Stimulated activated CD4-positive, alpha-beta T cell treated with anti-CD3 and anti-CD28 coated beads, Interleukin-12 subunit alpha, Interleukin-12 subunit beta, amount 100 ng/mL, for 24 hours (primary cell): ENCODE measurements at regions not wholly inside any gene's neighbourhood (a gene's known extent, or its start where the extent isn't known, plus 50 kb on each side); places are given as distances from the start of the nearest gene placed in this dataset.
"Not testable (repeated sequence)": the region's sequence is repeated elsewhere in the genome, so short reads cannot be mapped to it uniquely, and the experiment has no call there.

Experiments
- DNase-seq, 2 experiments: peaks; one replicate each; pipeline ENCODE4 v3.0.0-alpha.2; 2020; ENCODE audit warnings: low read depth in 2 of 2

- DNase-seq = no peak
Measured at GRCh38 chr3:137300703-137301102, 342.9 kb downstream of the IL20RB start.

- no peak for DNase-seq
Measured at GRCh38 chr3:137304313-137305056, 346.7 kb downstream of the IL20RB start.

GRCh38 chr3:137324114-137324513 lies 366.3 kb downstream of the IL20RB start:
- no peak for DNase-seq

- no peak for DNase-seq
Measured at GRCh38 chr3:137325170-137325569, 367.4 kb downstream of the IL20RB start.

- no peak for DNase-seq
Measured at GRCh38 chr3:137325934-137326333, 368.2 kb downstream of the IL20RB start.

- no peak for DNase-seq
Measured at GRCh38 chr3:137329594-137329993, 371.8 kb downstream of the IL20RB start.

GRCh38 chr3:137330246-137330645 lies 372.5 kb downstream of the IL20RB start:
- no peak for DNase-seq

- DNase-seq = no peak
Measured at GRCh38 chr3:137332297-137332696, 374.5 kb downstream of the IL20RB start.

GRCh38 chr3:137335478-137335877 lies 377.7 kb downstream of the IL20RB start:
- DNase-seq = no peak

- DNase-seq = not testable (repeated sequence)
Measured at GRCh38 chr3:137338400-137338799, 380.6 kb downstream of the IL20RB start.

- DNase-seq = no peak
Measured at GRCh38 chr3:137343283-137343682, 385.5 kb downstream of the IL20RB start.

GRCh38 chr3:137347132-137347531 lies 389.3 kb downstream of the IL20RB start:
- DNase-seq = no peak

- DNase-seq = no peak
Measured at GRCh38 chr3:137347817-137348368, 390.1 kb downstream of the IL20RB start.

- DNase-seq = no peak
Measured at GRCh38 chr3:137348936-137349335, 391.2 kb downstream of the IL20RB start.

GRCh38 chr3:137349557-137350348 lies 392.0 kb downstream of the IL20RB start:
- DNase-seq = no peak

GRCh38 chr3:137360531-137361201 lies 402.9 kb downstream of the IL20RB start:
- no peak for DNase-seq

- no peak for DNase-seq
Measured at GRCh38 chr3:137382005-137382594, 382.0 kb upstream of the SOX14 start.

GRCh38 chr3:137385922-137386321 lies 378.2 kb upstream of the SOX14 start:
- DNase-seq = no peak

- no peak for DNase-seq
Measured at GRCh38 chr3:137409584-137409983, 354.5 kb upstream of the SOX14 start.

- no peak for DNase-seq
Measured at GRCh38 chr3:137410028-137410427, 354.1 kb upstream of the SOX14 start.

- no peak for DNase-seq
Measured at GRCh38 chr3:137420198-137420995, 343.7 kb upstream of the SOX14 start.
